GM19239 (cell line): ENCODE measurements at regions not wholly inside any gene's neighbourhood (a gene's known extent, or its start where the extent isn't known, plus 50 kb on each side); places are given as distances from the start of the nearest gene placed in this dataset.
"Not testable (repeated sequence)": the region's sequence is repeated elsewhere in the genome, so short reads cannot be mapped to it uniquely, and the experiment has no call there.

Experiments
- DNase-seq: peaks from one replicate; pipeline ENCODE4 v3.0.0; 2011; ENCODE audit warnings: low spot score; ENCODE audit not compliant: insufficient read length
- FAIRE-seq: peaks from 2 replicates; lab custom pipeline; 2011; peaks lifted over from hg19 to GRCh38; lab: Jason Lieb, UNC

- DNase-seq (no peak), FAIRE-seq (no peak)
These were observed 135.7 kb downstream of the IGF1 start for GRCh38 chr12:102344691-102345090.

- FAIRE-seq (no peak), DNase-seq (no peak)
These were observed 136.8 kb downstream of the IGF1 start for GRCh38 chr12:102343361-102344121.

DNA sequence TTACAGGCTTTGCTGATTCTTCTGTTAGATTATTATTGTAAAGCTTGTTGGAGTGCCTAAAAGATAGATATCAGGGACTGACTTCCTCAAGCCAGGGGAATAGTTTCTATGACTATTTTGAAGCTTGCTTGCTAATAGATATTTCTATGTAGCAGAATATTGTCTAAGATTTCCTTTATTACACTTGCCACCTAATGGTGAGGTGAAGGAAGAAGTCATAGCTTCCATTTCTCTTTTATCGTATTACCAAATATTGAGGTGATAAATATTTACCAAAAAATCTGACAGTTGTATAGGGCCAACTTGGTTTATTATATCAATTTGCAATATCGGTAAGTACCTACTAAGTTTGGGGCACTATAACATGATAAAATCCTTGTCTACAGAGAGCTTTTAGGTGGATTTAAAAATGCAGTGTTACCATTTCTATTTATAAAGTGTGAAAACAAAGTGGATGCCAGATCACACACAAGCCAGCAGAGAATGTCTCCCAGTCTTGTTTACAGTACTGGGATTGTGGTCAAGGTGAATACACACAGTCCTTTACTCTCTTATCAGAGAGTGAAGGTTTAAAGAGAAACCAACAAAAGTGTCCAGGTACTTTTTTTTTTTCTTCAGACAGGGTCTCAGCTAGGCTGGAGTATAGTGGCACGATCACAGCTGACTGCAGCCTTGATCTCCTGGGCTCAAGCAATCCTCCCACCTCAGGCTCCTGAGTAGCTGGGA is 137.9 kb downstream of the IGF1 start:
- no peak for FAIRE-seq
- no peak for DNase-seq

- FAIRE-seq = no peak
These were observed 137.1 kb upstream of the PMCH start for GRCh38 chr12:102334765-102335164.

GRCh38 chr12:102331419-102331818 is 133.8 kb upstream of the PMCH start:
- FAIRE-seq (no peak), DNase-seq (no peak)

More at GRCh38 chr12:102334765-102335164, 137.1 kb upstream of the PMCH start:
- no peak for DNase-seq

DNA sequence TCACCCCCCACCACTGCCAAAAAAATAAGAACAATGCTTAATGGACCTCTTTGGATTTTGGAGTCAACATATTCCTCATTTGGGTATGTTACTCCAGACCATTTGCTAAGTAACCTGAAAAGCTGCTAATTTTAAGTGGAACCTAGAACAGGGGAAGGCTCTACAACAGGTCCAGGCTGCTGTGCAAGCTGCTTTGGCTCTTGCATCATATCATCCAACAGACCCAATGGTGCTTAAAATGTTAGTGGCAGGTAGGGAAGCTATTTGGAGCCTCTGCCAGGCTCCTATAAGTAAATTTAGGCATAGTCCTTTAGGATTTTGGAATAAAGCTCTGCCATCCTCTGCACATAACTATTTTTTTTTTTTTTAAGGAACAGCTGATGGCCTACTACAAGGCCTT is 132.2 kb upstream of the PMCH start:
- DNase-seq (no peak), FAIRE-seq (no peak)

- no peak for FAIRE-seq
These were observed 129.3 kb upstream of the PMCH start for GRCh38 chr12:102326982-102327381.

GRCh38 chr12:102325108-102325507 is 127.5 kb upstream of the PMCH start:
- DNase-seq, FAIRE-seq: not testable (repeated sequence)

More at GRCh38 chr12:102326982-102327381, 129.3 kb upstream of the PMCH start:
- no peak for DNase-seq

DNA sequence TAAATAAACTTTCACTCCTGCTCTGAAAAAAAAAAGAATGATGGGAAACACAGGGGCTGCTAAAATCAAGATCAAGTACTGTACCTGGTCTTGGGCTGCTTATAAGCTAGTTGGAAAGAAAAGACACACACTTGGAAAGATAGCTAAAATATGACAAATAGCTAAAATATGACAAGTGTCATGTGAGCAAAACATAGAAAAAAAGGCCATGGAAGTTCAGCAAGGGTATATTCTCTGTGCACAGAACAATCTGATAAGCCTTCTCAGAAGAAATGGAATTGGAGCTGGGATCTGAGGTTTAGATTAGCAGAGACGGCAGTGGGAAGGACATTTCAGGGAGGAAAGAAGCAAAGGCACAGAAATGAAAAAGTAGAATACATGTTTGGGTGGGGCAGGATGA is 126.2 kb upstream of the PMCH start:
- FAIRE-seq = no peak

DNA sequence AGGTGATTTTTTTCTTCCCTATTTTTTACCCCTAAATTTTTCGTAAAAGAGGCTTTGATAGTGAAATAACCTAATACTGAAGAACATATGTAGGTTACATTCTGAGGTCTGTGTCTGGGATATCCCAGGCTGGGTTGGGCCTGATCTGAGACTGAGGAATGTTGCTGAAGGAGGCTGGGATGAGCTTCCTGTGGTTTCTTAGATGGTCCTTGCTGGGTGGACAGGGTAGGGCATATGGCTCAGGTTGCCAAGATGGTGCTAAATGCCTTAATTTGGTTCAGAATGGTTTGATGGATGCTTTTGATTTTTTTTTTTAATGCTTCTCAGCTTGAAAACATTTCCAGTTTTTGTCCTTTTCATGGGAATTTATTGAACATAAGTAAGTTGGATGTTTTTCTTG is 124.6 kb upstream of the PMCH start:
- FAIRE-seq (no peak), DNase-seq (no peak)

More for the DNA sequence above, 126.2 kb upstream of the PMCH start:
- no peak for DNase-seq

- no peak for DNase-seq
- FAIRE-seq = no peak
These were observed 123.9 kb upstream of the PMCH start for GRCh38 chr12:102321305-102322082.

DNA sequence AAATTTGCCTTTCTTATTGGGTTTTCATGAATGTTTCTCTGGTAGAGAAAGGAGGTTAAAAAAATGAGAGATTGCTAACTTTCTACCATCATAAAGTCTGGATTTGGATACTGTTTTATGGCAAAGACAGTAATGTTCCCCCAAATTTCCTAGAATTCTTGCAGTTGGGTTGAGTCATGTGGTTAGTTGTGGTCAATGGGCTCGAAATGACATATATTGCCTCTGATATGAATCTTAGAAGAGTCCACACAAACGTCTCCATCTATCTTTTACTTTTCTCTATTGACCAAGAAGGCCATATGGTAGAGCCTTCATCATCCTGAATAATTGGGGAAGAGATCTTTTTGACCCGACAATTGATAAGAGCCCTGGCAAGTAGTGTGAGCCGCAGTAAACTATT is 119.5 kb upstream of the PMCH start:
- no peak for DNase-seq
- FAIRE-seq = no peak

DNA sequence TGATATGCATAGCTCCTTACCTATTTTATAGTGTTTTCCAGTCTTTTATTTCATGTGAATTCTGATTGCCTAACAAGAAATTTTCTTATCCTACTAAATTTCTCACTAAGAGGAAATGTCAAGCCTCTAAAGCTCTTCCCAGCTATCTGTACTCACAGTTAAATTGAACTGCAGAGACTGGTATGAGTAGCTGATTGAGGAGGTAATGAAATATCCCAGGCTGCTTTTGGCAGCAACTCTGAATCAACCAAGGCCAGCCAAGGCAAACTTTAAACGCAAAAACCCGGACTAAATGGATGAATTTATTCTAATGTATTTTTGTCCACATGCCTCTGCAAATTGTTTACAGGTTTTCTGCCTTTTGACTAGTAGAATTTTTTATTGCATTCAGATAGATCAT is 119.1 kb upstream of the PMCH start:
- no peak for DNase-seq
- no peak for FAIRE-seq

GRCh38 chr12:102314821-102315220 is 117.2 kb upstream of the PMCH start:
- no peak for DNase-seq
- no peak for FAIRE-seq

GRCh38 chr12:102313116-102313971 is 115.7 kb upstream of the PMCH start:
- not testable (repeated sequence) for FAIRE-seq, DNase-seq

DNA sequence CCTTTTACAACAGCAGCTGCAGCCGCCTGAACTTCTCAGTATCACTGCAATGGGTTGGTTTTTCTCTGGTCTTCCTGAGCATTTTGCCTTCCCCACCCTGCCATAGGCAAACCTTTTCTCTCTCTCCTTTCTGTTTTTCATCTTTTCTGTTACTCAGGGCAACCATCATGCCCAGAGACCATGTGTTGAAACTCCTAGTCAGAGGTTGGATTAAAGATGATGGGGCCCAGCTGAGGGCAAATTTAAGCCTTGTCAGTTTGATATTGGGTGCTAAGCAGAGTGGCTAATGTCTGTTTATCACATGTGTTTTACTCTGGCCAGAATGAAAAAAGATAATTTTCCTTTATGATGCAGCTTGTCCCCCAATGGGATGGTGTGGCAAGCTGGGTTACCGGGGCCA is 107.9 kb upstream of the PMCH start:
- FAIRE-seq = no peak

DNA sequence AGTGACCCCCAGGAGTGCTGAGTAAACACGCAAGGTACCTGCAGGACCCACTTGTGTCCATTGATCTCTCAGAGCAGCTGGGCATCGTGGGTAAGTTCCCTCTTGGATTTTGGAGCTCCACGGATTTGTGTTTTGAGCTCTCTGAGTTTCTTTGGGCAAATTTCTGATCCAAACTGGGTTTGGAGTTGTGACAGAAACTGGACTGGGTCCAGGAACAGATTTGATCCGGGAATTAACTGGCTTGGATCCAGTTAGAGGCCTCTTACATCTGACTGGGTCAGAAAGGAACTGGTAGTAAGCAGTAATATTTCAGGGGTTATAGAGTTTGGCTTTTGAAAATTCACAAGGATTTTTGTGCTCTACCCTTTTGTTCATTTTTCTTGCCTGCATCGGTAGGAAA is 107.0 kb upstream of the PMCH start:
- not testable (repeated sequence) for DNase-seq, FAIRE-seq

More for the DNA sequence above, 107.9 kb upstream of the PMCH start:
- no peak for DNase-seq

- no peak for DNase-seq
These were observed 104.9 kb upstream of the PMCH start for GRCh38 chr12:102302553-102302952.

GRCh38 chr12:102301547-102301946 is 103.9 kb upstream of the PMCH start:
- no peak for DNase-seq
- no peak for FAIRE-seq

More at GRCh38 chr12:102302553-102302952, 104.9 kb upstream of the PMCH start:
- no peak for FAIRE-seq
